DMS53 (cell line): ENCODE measurements at regions not wholly inside any gene's neighbourhood (a gene's known extent, or its start where the extent isn't known, plus 50 kb on each side); places are given as distances from the start of the nearest gene placed in this dataset.

Experiments used
- DNase-seq: peaks from one replicate; lab custom pipeline; 2025; lab: John Stamatoyannopoulos, UW

GRCh38 chr14:44453433-44454171, 53.5 kb downstream of the FSCB start:
- DNase-seq, result peak; percentile 85

GRCh38 chr14:44450232-44450631, 56.9 kb downstream of the FSCB start:
- DNase-seq, result peak; percentile 21

- DNase-seq, result peak; percentile 90
Observed at GRCh38 chr14:44449680-44450079, 57.4 kb downstream of the FSCB start.

- DNase-seq, result peak; percentile 15
Observed at GRCh38 chr14:44448951-44449358, 58.1 kb downstream of the FSCB start.

GRCh38 chr14:44446965-44447364, 60.1 kb downstream of the FSCB start:
- DNase-seq, result no peak

DNA sequence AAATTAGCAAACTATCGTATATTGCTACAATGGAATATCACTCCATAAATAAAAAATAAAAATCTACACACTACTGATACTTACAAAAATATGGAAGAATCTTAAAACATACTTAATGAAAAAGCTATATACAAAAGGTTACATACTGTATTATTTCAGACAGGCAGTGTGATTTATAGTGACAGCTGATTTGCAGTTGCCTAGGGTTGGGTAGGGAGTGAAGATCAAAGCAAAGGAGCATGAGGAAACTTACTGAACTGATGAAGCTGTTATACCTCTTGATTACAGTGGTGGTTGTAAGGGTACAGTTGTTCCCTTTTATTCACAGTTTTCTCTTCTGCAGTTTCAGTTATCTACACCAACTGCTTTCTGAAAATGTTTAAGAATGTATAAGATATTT, 62.6 kb downstream of the FSCB start:
- DNase-seq, result no peak

GRCh38 chr14:44438936-44439335, 68.1 kb downstream of the FSCB start:
- no peak for DNase-seq

- DNase-seq, result no peak
Observed at GRCh38 chr14:44438221-44438620, 68.9 kb downstream of the FSCB start.

GRCh38 chr14:44436458-44436857, 70.6 kb downstream of the FSCB start:
- DNase-seq, result no peak

GRCh38 chr14:44428231-44428945, 78.7 kb downstream of the FSCB start:
- DNase-seq, result no peak

DNA sequence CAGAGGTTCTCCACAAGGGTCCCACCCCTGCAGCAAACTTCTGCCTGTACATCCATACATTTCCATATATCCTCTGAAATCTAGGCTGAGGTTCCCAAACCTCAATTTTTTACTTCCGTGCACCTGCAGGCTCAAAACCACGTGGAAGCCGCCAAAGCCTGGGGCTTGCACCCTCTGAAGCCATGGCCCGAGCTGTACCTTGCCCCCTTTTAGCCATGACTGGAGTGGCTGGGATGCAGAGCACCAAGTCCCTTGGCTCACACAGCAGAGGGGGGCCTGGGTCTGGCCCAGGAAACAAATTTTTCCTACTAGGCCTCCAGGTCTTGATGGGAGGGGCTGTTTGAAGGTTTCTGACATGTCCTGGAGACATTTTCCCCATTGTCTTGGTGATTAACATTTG, 84.4 kb downstream of the FSCB start:
- no peak for DNase-seq

DNA sequence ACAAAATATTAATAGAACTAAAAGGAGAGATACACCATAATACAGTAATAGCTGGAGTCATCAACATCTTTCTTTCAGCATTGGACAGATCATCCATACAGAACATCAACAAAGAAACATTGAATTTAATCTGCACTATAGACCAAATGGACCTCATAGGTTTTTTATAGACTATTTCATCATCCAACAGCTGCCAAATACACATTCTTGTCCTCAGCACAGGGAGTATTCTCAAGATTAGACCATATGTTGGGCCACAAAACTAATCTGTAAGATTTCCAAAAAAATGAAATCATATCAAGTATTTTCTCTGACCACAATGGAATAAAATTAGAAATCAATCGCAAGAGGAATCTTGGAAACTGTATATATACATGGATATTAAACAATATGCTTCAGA, 86.9 kb downstream of the FSCB start:
- DNase-seq, result no peak

- no peak for DNase-seq
Observed at GRCh38 chr14:44418856-44419255, 88.2 kb downstream of the FSCB start.

GRCh38 chr14:44417809-44418208, 89.3 kb downstream of the FSCB start:
- DNase-seq, result no peak

DNA sequence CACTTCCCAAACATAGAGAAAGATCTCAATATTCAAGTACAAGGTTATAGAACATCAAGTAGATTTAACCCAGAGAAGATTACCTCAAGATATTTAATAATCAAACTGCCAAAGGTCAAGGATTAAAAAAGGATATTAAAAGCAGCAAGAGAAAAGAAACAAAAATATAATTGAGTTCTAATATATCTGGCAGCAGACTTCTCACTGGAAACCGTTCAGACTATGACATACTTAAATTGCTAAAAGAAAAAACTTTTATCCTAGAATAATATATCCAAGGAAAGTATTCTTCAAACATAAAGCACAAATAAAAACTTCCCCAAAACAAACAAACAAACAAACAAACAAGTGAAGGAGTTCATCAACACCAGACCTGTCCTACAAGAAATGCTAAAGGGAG, 92.4 kb downstream of the FSCB start:
- DNase-seq, result no peak

DNA sequence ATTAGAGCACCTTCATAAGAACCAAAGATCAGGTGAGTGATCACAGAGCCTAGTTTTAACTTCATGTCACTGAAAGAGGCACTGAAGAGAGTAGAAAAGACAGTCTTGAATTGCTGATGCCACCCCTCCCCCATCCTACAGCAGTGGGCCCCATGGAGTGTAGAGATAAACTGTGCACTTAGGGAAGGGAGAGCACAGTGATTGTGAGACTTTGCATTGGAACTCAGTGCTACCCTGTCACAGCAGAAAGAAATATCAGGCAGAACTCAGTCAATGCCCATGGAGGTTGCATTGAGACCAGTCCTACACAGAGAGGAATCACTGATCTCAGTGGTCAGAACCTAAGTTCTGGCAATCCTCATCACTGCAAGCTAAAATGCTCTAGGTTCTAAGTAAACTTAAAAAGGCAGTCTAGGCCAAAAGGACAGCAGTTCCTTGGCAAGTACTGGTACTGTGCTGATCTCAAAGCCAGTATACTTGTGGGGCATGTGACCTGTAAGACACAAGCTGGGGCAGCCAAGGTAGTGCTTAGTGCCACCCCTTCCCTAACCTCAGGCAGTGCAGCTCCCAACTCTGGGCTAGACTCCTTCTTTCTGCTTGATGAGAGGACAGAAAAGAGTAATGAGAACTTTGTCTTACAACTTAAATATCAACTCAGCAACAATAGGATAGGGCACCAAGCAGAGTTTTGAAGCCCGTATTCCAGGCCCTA, 94.1 kb downstream of the FSCB start:
- no peak for DNase-seq

- DNase-seq, result no peak
Observed at GRCh38 chr14:44405011-44405486, 102.0 kb downstream of the FSCB start.

DNA sequence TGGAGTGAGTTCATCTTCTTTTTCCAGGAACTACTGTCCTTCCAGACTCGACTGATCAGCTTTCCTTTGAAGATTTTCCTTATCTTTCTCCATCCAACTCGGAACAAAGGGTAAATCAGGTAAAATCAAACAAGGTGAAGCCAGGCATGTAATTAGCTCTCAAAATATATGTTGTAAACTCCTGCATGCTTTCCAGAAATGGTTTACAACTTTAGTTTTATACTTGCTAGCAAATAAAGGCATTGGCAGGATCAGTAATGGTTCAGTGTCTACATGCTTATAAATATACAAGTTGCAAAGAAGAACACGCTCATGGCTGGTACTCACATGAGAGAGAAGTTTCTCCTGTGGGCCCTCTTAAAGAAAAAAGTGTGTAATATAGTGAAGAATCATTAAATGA, 102.5 kb downstream of the FSCB start:
- no peak for DNase-seq

GRCh38 chr14:44404036-44404435, 103.0 kb downstream of the FSCB start:
- peak; percentile 8 for DNase-seq

DNA sequence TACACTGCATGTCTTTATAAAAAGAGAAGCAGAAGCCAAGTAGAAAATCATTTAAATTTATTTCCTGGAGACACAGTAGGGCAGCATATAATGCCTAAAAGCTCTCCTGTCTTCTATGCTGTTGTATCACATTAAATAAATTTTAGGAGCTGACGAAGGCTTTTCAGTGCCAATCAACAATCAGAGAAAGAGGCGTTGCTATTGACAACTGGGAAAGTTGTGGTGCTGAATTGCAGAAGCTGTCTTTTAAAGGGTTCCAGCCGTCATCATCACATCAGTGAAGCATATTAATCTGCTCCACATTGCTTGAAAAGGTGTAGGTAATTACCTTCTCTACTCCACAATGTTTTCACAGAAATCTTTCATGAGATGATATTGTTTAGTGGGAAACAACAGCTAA, 103.9 kb downstream of the FSCB start:
- DNase-seq, result no peak

DNA sequence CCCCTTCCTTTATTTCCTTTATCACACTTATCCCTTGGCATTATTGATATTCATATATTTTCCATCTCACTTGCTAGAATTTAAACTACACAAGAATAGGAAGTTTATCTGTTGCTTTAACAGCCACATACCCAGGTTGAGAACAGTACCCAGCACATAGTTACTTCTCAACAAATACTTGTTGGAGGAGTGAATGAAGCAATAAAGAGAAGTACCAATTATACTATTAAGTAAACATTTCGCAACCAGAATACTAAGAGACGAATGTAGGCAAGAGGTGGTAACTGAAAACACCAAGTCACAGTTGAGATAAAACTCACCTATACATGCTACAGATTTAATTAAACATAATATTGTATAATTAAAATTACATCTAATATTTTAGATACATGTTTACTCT, 110.9 kb downstream of the FSCB start:
- peak; percentile 9 for DNase-seq

- no peak for DNase-seq
Observed at GRCh38 chr14:44392984-44393383, 114.1 kb downstream of the FSCB start.

DNA sequence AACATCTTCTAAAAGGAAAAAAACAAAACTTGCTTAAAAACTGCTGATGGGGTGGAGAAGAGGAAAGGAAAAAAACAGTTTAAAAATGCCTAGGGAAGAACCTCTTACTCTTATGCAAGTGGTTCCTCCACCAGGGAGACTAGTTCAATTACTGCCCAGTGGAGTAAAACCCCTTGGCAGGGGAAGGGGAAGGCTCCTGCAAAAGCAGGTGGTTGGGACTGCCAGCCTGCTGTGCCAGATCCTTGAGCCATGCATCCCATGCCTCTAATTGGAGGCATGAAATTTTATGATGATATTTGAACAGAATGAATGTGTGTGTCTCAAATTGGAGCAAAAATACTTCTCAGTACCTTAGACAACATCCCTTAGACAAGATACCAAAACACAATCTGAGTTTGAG, 118.8 kb downstream of the FSCB start:
- DNase-seq, result no peak
